ENCODE measurements at regions not wholly inside any gene's neighbourhood (a gene's known extent, or its start where the extent isn't known, plus 50 kb on each side); places are given as distances from the start of the nearest gene placed in this dataset.

- H3K4me1 Mint-ChIP-seq = peaks cover 0 to 5% of the 10 kb centered on the region in 2 experiments; a peak in 2 of 4 replicates
These were observed 231.2 kb upstream of the CPEB2 start for GRCh38 chr4:14771094-14771493.

More at GRCh38 chr4:14771094-14771493, 231.2 kb upstream of the CPEB2 start:
- no peak overlapping the region for H2AFZ ChIP-seq (ENCODE audit: low read length)
- H3K4me3 Mint-ChIP-seq = no peak overlapping the region
- H3K27me3 Mint-ChIP-seq (ENCODE audit: low read depth) = peaks cover 39% of the 10 kb centered on the region
- H2BK20ac ChIP-seq (ENCODE audit: low read depth, low read length, poor library complexity, severe bottlenecking) = no peak overlapping the region
- H3K56ac ChIP-seq (ENCODE audit: insufficient read length, low read depth, low read length) = no peak overlapping the region
- no peak overlapping the region for H2BK15ac ChIP-seq (ENCODE audit: low read depth, low read length)
- H3K23me2 ChIP-seq (ENCODE audit: insufficient read length, low read depth, low read length, poor library complexity, severe bottlenecking) = no peaks in the 10 kb centered on the region
- WGBS (ENCODE audit: extremely low coverage, insufficient read length, low lambda C conversion rate) = no CpG with 5 or more reads among the region's 2 CpGs
- no peak overlapping the region for H2AK5ac ChIP-seq (ENCODE audit: insufficient read length, low read length)
- H3K27ac ChIP-seq (ENCODE audit: insufficient read length, low read depth, low read length) = no peak overlapping the region
- no peaks in the 10 kb centered on the region for H3K79me2 ChIP-seq (ENCODE audit: insufficient read depth, low read length)
- no peak overlapping the region for H3K4ac ChIP-seq (ENCODE audit: low read depth, low read length)
- no peaks in the 10 kb centered on the region for H3K4me1 ChIP-seq (ENCODE audit: insufficient read depth, low read length)
- no peak overlapping the region for H3K4me2 ChIP-seq (ENCODE audit: insufficient read depth, insufficient read length, low read length)
- peaks cover 0 to 9% of the 10 kb centered on the region in 2 experiments; a peak in 2 of 5 replicates for H3K9me3 Mint-ChIP-seq
- H3K27me3 ChIP-seq (ENCODE audit: insufficient read depth, low read length) = no peaks in the 10 kb centered on the region
- TF ChIP-seq, protein P1, sequence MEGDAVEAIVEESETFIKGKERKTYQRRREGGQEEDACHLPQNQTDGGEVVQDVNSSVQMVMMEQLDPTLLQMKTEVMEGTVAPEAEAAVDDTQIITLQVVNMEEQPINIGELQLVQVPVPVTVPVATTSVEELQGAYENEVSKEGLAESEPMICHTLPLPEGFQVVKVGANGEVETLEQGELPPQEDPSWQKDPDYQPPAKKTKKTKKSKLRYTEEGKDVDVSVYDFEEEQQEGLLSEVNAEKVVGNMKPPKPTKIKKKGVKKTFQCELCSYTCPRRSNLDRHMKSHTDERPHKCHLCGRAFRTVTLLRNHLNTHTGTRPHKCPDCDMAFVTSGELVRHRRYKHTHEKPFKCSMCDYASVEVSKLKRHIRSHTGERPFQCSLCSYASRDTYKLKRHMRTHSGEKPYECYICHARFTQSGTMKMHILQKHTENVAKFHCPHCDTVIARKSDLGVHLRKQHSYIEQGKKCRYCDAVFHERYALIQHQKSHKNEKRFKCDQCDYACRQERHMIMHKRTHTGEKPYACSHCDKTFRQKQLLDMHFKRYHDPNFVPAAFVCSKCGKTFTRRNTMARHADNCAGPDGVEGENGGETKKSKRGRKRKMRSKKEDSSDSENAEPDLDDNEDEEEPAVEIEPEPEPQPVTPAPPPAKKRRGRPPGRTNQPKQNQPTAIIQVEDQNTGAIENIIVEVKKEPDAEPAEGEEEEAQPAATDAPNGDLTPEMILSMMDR (conservative IDR thresholded peaks at IDR 0.05) = no peak
- DNase-seq = no peak
- peaks cover 0 to 2% (median 0%) of the 10 kb centered on the region in 3 experiments; a peak in 2 of 7 replicates for H3K36me3 Mint-ChIP-seq (ENCODE audit: insufficient read depth in 1 of 3, low read depth in 3 of 3)
- H4K20me1 ChIP-seq (ENCODE audit: control insufficient read depth, insufficient read depth, insufficient read length) = no peaks in the 10 kb centered on the region
- H3K9me3 ChIP-seq (ENCODE audit: control insufficient read depth, low read depth, low read length) = no peaks in the 10 kb centered on the region
- H2BK120ac ChIP-seq (ENCODE audit: low read depth, low read length, poor library complexity, severe bottlenecking) = no peak overlapping the region
- no peak overlapping the region for H3K18ac ChIP-seq (ENCODE audit: insufficient read length, low read depth, low read length)
- H2BK5ac ChIP-seq (ENCODE audit: insufficient read length, low read length) = no peak overlapping the region
- H4K91ac ChIP-seq (ENCODE audit: insufficient read length, low read depth, low read length) = no peak overlapping the region
- no peak overlapping the region for H2BK12ac ChIP-seq (ENCODE audit: insufficient read length, low read depth, low read length)
- H3K14ac ChIP-seq (ENCODE audit: insufficient read depth, low read length) = no peak overlapping the region
- no peak overlapping the region for H4K5ac ChIP-seq (ENCODE audit: insufficient read length, low read depth, low read length)
- no peaks in the 10 kb centered on the region for H3K79me1 ChIP-seq (ENCODE audit: insufficient read depth, low read depth, low read length, poor library complexity, severe bottlenecking)
- no peak overlapping the region for H3K9ac ChIP-seq (ENCODE audit: extremely low read depth, insufficient read length, low read length)
- no peak overlapping the region for H3T11ph ChIP-seq (ENCODE audit: low read length)
- no peak overlapping the region for H3K27ac Mint-ChIP-seq
- no peak overlapping the region for H4K8ac ChIP-seq (replicated peaks; ENCODE audit: insufficient read length, low read depth, low read length)
- H3K23ac ChIP-seq (ENCODE audit: insufficient read length, low read depth, low read length) = no peak overlapping the region

Measured in H9 (cell line).